ENCODE measurements at regions not wholly inside any gene's neighbourhood (a gene's known extent, or its start where the extent isn't known, plus 50 kb on each side); places are given as distances from the start of the nearest gene placed in this dataset.

GRCh38 chrX:13518126-13518525, 51.3 kb upstream of the EGFL6 start:
- no peak for TF ChIP-seq CTCF (IDR thresholded peaks at IDR 0.05)
- no peaks in the 10 kb centered on the region for H3K36me3 ChIP-seq
- no peaks in the 10 kb centered on the region for H3K27me3 ChIP-seq
- no peaks in the 10 kb centered on the region for H3K9me3 ChIP-seq
- H3K27ac ChIP-seq, result no peak overlapping the region
- H3K4me1 ChIP-seq, result peaks cover 0 to 9% (median 0%) of the 10 kb centered on the region in 4 donors
- intact Hi-C loops (cut with DNase I; ENCODE audit: low total_unique reads), result no loop called here
- H3K4me3 ChIP-seq, result no peak overlapping the region
- no peak for DNase-seq

- Histone ChIP-seq H3K27me3 (no peaks in the 10 kb centered on the region), H3K9me3 (no peaks in the 10 kb centered on the region), H3K36me3 (no peaks in the 10 kb centered on the region), H3K4me1 (no peaks in the 10 kb centered on the region), H3K27ac (no peak overlapping the region), H3K4me3 (no peak overlapping the region)
- intact Hi-C loops (cut with DNase I; ENCODE audit: low total_unique reads), result no loop called here
- DNase-seq, result no peak
- no peak for TF ChIP-seq CTCF (IDR thresholded peaks at IDR 0.05)
Measured at GRCh38 chrX:13515211-13515930, 54.0 kb upstream of the EGFL6 start.

- H3K4me1 ChIP-seq, result no peaks in the 10 kb centered on the region
- TF ChIP-seq CTCF (IDR thresholded peaks at IDR 0.05), result no peak
- H3K4me3 ChIP-seq, result no peak overlapping the region
- no peaks in the 10 kb centered on the region for H3K36me3 ChIP-seq
- H3K27me3 ChIP-seq, result no peaks in the 10 kb centered on the region
- H3K27ac ChIP-seq, result no peak overlapping the region
- DNase-seq, result no peak
- intact Hi-C loops (cut with DNase I; ENCODE audit: low total_unique reads), result loop anchor here (5.0 kb wide), 1 partner anchor 125 kb away; no protein-coding TSS in a partner anchor
- H3K9me3 ChIP-seq, result no peaks in the 10 kb centered on the region
Measured at GRCh38 chrX:13511944-13512330, 57.5 kb upstream of the EGFL6 start.

- H3K36me3 ChIP-seq, result no peaks in the 10 kb centered on the region
- H3K27ac ChIP-seq, result no peak overlapping the region
- H3K27me3 ChIP-seq, result no peaks in the 10 kb centered on the region
- H3K9me3 ChIP-seq, result no peaks in the 10 kb centered on the region
- TF ChIP-seq CTCF (IDR thresholded peaks at IDR 0.05), result no peak
- DNase-seq, result no peak
- H3K4me1 ChIP-seq, result no peaks in the 10 kb centered on the region
- intact Hi-C loops (cut with DNase I; ENCODE audit: low total_unique reads), result loop anchor here (5.0 kb wide), 1 partner anchor 126 kb away; no protein-coding TSS in a partner anchor
- no peak overlapping the region for H3K4me3 ChIP-seq
Measured at GRCh38 chrX:13511241-13511943, 58.0 kb upstream of the EGFL6 start.

GRCh38 chrX:13507893-13508292, 61.5 kb upstream of the EGFL6 start:
- intact Hi-C loops (cut with DNase I; ENCODE audit: low total_unique reads), result loop anchor here (5.0 to 10.0 kb wide), 3 partner anchors 139 to 524 kb away; partner anchors contain the start of genes OFD1 and TRAPPC2
- no peak for TF ChIP-seq CTCF (IDR thresholded peaks at IDR 0.05)

More at GRCh38 chrX:13507893-13508292, 61.5 kb upstream of the EGFL6 start:
- Histone ChIP-seq H3K27ac (no peak overlapping the region), H3K36me3 (no peaks in the 10 kb centered on the region), H3K4me3 (no peak overlapping the region), H3K4me1 (no peaks in the 10 kb centered on the region), H3K9me3 (no peaks in the 10 kb centered on the region), H3K27me3 (no peaks in the 10 kb centered on the region)
- DNase-seq, result no peak
